CD14-positive monocyte (primary cell): ENCODE measurements at regions not wholly inside any gene's neighbourhood (a gene's known extent, or its start where the extent isn't known, plus 50 kb on each side); places are given as distances from the start of the nearest gene placed in this dataset.
"Not testable (repeated sequence)": the region's sequence is repeated elsewhere in the genome, so short reads cannot be mapped to it uniquely, and the experiment has no call there.

Experiments
- DNase-seq, 3 donors: peaks; one replicate each; pipeline ENCODE4 v3.0.0-alpha.2; 2011 to 2022
- H2AFZ ChIP-seq: 2 replicates; pipeline ENCODE4 v1.6.0; 2012; ENCODE audit warnings: mild to moderate bottlenecking, low read depth, low read length, inconsistent platforms; ENCODE audit not compliant: insufficient read depth, poor library complexity, severe bottlenecking
- H3K27ac ChIP-seq, 2 donors: 1 replicate in 1 of 2; 2 replicates in 1 of 2; pipeline ENCODE4 v1.5.1; 2012 to 2013; ENCODE audit warnings: low read length in 2 of 2, control low read depth in 1 of 2, inconsistent platforms in 1 of 2, low read depth in 1 of 2, mild to moderate bottlenecking in 1 of 2
- H3K27me3 ChIP-seq, 2 donors: one replicate each; pipeline versions ENCODE4 v1.6.0 to v1.6.1; 2011 to 2013; ENCODE audit warnings: low read length in 2 of 2; ENCODE audit not compliant: control insufficient read depth in 2 of 2, insufficient read depth in 2 of 2
- H3K36me3 ChIP-seq, 2 donors: replicated peaks in 1 of 2; 1 replicate in 1 of 2; 2 replicates in 1 of 2; pipeline versions ENCODE4 v1.5.1 to v1.6.1; 2012 to 2013; ENCODE audit warnings: low read length in 2 of 2, control low read depth in 1 of 2, inconsistent platforms in 1 of 2, mild to moderate bottlenecking in 1 of 2; ENCODE audit not compliant: insufficient read depth in 2 of 2, control insufficient read depth in 1 of 2
- H3K4me1 ChIP-seq, 2 donors: 1 replicate in 1 of 2; 2 replicates in 1 of 2; pipeline versions ENCODE4 v1.5.1 to v1.6.1; 2012 to 2013; ENCODE audit warnings: low read length in 2 of 2, control low read depth in 1 of 2, inconsistent platforms in 1 of 2, mild to moderate bottlenecking in 1 of 2, moderate library complexity in 1 of 2; ENCODE audit not compliant: insufficient read depth in 2 of 2, control insufficient read depth in 1 of 2
- H3K4me2 ChIP-seq: replicated peaks from 2 replicates; pipeline ENCODE3; 2012; ENCODE audit warnings: low read length, moderate library complexity, mild to moderate bottlenecking; ENCODE audit not compliant: poor library complexity, severe bottlenecking; ENCODE audit errors: extremely low read depth
- H3K4me3 ChIP-seq, 3 experiments: fragments of 200-600 bp in 1 of 3; sonication (generic) in 1 of 3; replicated peaks in 1 of 3; 1 replicate in 2 of 3; 2 replicates in 1 of 3; pipeline ENCODE4 v1.5.1; 2011 to 2013; ENCODE audit warnings: low read length in 3 of 3, mild to moderate bottlenecking in 3 of 3, control low read depth in 2 of 3, low read depth in 2 of 3, inconsistent platforms in 1 of 3, moderate library complexity in 1 of 3
- H3K79me2 ChIP-seq: 2 replicates; pipeline ENCODE4 v1.6.0; 2012; ENCODE audit warnings: mild to moderate bottlenecking, control low read depth, inconsistent platforms, low read length, moderate library complexity; ENCODE audit not compliant: insufficient read depth
- H3K9ac ChIP-seq: 2 replicates; pipeline ENCODE4 v1.6.0; 2017; ENCODE audit warnings: low read length, mild to moderate bottlenecking; ENCODE audit not compliant: insufficient read depth, poor library complexity, severe bottlenecking
- H3K9me3 ChIP-seq, 2 donors: replicated peaks in 1 of 2; 1 replicate in 1 of 2; 2 replicates in 1 of 2; pipeline versions ENCODE4 v1.5.1 to v1.6.1; 2012 to 2013; ENCODE audit warnings: low read length in 2 of 2, control low read depth in 1 of 2; ENCODE audit not compliant: control insufficient read depth in 1 of 2, insufficient read depth in 1 of 2
- H4K20me1 ChIP-seq: 2 replicates; pipeline ENCODE4 v1.6.0; 2012; ENCODE audit warnings: mild to moderate bottlenecking, low read length, control low read depth, moderate library complexity; ENCODE audit not compliant: insufficient read depth
- H3K27ac Mint-ChIP-seq, 7 donors: one replicate each; pipeline ENCODE4 v1.8.0; 2020; ENCODE audit warnings: mild to moderate bottlenecking in 7 of 7, mixed read lengths in 7 of 7, moderate library complexity in 6 of 7, inconsistent platforms in 2 of 7
- H3K27me3 Mint-ChIP-seq, 3 donors: one replicate each; pipeline ENCODE4 v1.8.0; 2021 to 2022; ENCODE audit warnings: low read depth in 3 of 3, mild to moderate bottlenecking in 3 of 3, mixed read lengths in 3 of 3, moderate library complexity in 3 of 3, inconsistent platforms in 1 of 3
- H3K36me3 Mint-ChIP-seq, 2 donors: one replicate each; pipeline ENCODE4 v1.8.0; 2020; ENCODE audit warnings: mixed read lengths in 2 of 2, inconsistent platforms in 1 of 2, mild to moderate bottlenecking in 1 of 2
- H3K4me1 Mint-ChIP-seq: one replicate; pipeline ENCODE4 v1.8.0; 2020; ENCODE audit warnings: mild to moderate bottlenecking, mixed read lengths
- H3K4me3 Mint-ChIP-seq, 2 donors: one replicate each; pipeline ENCODE4 v1.8.0; 2020; ENCODE audit warnings: mild to moderate bottlenecking in 2 of 2, mixed read lengths in 2 of 2, moderate library complexity in 1 of 2
- H3K9me3 Mint-ChIP-seq, 7 donors: one replicate each; pipeline ENCODE4 v1.8.0; 2020 to 2022; ENCODE audit warnings: mixed read lengths in 7 of 7, mild to moderate bottlenecking in 6 of 7, moderate library complexity in 6 of 7, inconsistent platforms in 2 of 7
- CTCF ChIP-seq: fragments of 200-600 bp; IDR thresholded peaks from one replicate; pipeline ENCODE4 v1.8.0; 2022; ENCODE audit warnings: antibody characterized with exemption, mild to moderate bottlenecking
- WGBS: methylation state at CpG from one replicate; pipeline ENCODE4 v1.1.5; 2013; ENCODE audit warnings: missing lambda C conversion rate; ENCODE audit not compliant: insufficient coverage; 5-methylcytosine and 5-hydroxymethylcytosine counted together
- intact Hi-C, 2 donors: fragments of 100-400 bp; cut with micrococcal nuclease; formaldehyde crosslinking; loops; one replicate each; pipeline versions ENCODE4 v1.15.0 to v1.15.1; 2023

GRCh38 chr9:33662871-33663270 is 132.5 kb upstream of the PRSS3 start:
- H3K4me3 ChIP-seq = no peak overlapping the region
- H3K9me3 ChIP-seq = no peaks in the 10 kb centered on the region
- H2AFZ ChIP-seq = no peak overlapping the region
- Mint-ChIP-seq H3K27me3 (peaks cover 0 to 9% (median 2%) of the 10 kb centered on the region in 3 donors), H3K36me3 (no peaks in the 10 kb centered on the region), H3K9me3 (peaks cover 0 to 10% (median 0%) of the 10 kb centered on the region in 7 donors), H3K4me3 (no peak overlapping the region), H3K27ac (peak overlapping the region in 1 of 7 donors; percentile 48), H3K4me1 (peaks cover 13% of the 10 kb centered on the region)
- H3K27ac ChIP-seq = no peak overlapping the region
- intact Hi-C loops = no loop called here
- no peaks in the 10 kb centered on the region for H4K20me1 ChIP-seq
- TF ChIP-seq CTCF = no peak
- WGBS = 14% methylated on average over 1 of the region's 1 CpG
- H3K79me2 ChIP-seq = no peaks in the 10 kb centered on the region
- no peak overlapping the region for H3K9ac ChIP-seq
- no peaks in the 10 kb centered on the region for H3K27me3 ChIP-seq
- no peak overlapping the region for H3K4me2 ChIP-seq
- no peaks in the 10 kb centered on the region for H3K36me3 ChIP-seq
- no peak for DNase-seq
- H3K4me1 ChIP-seq = peaks cover 9 to 10% of the 10 kb centered on the region in 2 donors

- H3K27me3 Mint-ChIP-seq = peaks cover 8 to 45% (median 28%) of the 10 kb centered on the region in 3 donors
- H3K36me3 ChIP-seq, H3K36me3 Mint-ChIP-seq, H3K9me3 Mint-ChIP-seq, H3K9ac ChIP-seq, H3K9me3 ChIP-seq, H3K79me2 ChIP-seq, H4K20me1 ChIP-seq, H3K27ac ChIP-seq, DNase-seq, intact Hi-C loops: not testable (repeated sequence)
- Histone ChIP-seq H2AFZ (peak overlapping the region; percentile 83), H3K4me1 (peaks cover 7 to 13% of the 10 kb centered on the region in 2 donors), H3K4me2 (peak overlapping the region; percentile 78), H3K27me3 (peaks cover 21 to 29% of the 10 kb centered on the region in 2 donors), H3K4me3 (peak overlapping the region; percentile 35 to 73 (median 43))
- peak overlapping the region in 2 of 7 donors; percentile 2 to 83 for H3K27ac Mint-ChIP-seq
- 0% methylated on average over 2 of the region's 8 CpGs for WGBS
- H3K4me1 Mint-ChIP-seq = peaks cover 12% of the 10 kb centered on the region
- peak overlapping the region; percentile 79 to 96 for H3K4me3 Mint-ChIP-seq
Measured at GRCh38 chr9:33676194-33676745, 119.1 kb upstream of the PRSS3 start.
